Loucy (cell line): ENCODE measurements at regions not wholly inside any gene's neighbourhood (a gene's known extent, or its start where the extent isn't known, plus 50 kb on each side); places are given as distances from the start of the nearest gene placed in this dataset.

Source experiments
- H2AFZ ChIP-seq: fragments of 200-600 bp; sonication (generic); 2 replicates; pipeline ENCODE4 v1.6.0; 2016; ENCODE audit warnings: antibody characterized with exemption, mild to moderate bottlenecking, low read length, moderate library complexity
- H3F3A ChIP-seq: fragments of 200-600 bp; 2 replicates; pipeline ENCODE4 v1.6.0; 2016; ENCODE audit warnings: antibody characterized with exemption, low read depth, mild to moderate bottlenecking
- H3K27me3 ChIP-seq: fragments of 200-600 bp; sonication (generic); 2 replicates; pipeline ENCODE4 v1.6.1; 2014; ENCODE audit warnings: low read length, mild to moderate bottlenecking; ENCODE audit not compliant: insufficient read depth, poor library complexity, severe bottlenecking
- H3K36me3 ChIP-seq: fragments of 200-600 bp; sonication (generic); 2 replicates; pipeline ENCODE4 v1.6.1; 2016; ENCODE audit warnings: low read length; ENCODE audit not compliant: insufficient read depth
- H3K4me1 ChIP-seq: fragments of 200-600 bp; sonication (generic); 2 replicates; pipeline ENCODE4 v1.5.1; 2014; ENCODE audit warnings: low read length, mild to moderate bottlenecking; ENCODE audit not compliant: insufficient read depth, poor library complexity, severe bottlenecking
- H3K4me2 ChIP-seq: fragments of 200-600 bp; sonication (generic); 2 replicates; pipeline ENCODE4 v1.6.0; 2014; ENCODE audit warnings: antibody characterized with exemption, low read length, low read depth, mild to moderate bottlenecking; ENCODE audit not compliant: poor library complexity, severe bottlenecking
- H3K4me3 ChIP-seq: fragments of 200-600 bp; sonication (generic); 2 replicates; pipeline ENCODE4 v1.5.1; 2014; ENCODE audit warnings: low read length, mild to moderate bottlenecking, mixed read lengths; ENCODE audit not compliant: poor library complexity, severe bottlenecking
- H3K79me2 ChIP-seq: fragments of 200-600 bp; sonication (generic); 2 replicates; pipeline ENCODE4 v1.6.1; 2014; ENCODE audit warnings: low read length; ENCODE audit not compliant: insufficient read depth
- H3K9ac ChIP-seq: fragments of 200-600 bp; sonication (generic); 2 replicates; pipeline ENCODE4 v1.6.0; 2014; ENCODE audit warnings: mild to moderate bottlenecking, low read depth, low read length, moderate library complexity; ENCODE audit not compliant: poor library complexity, severe bottlenecking
- H3K9me2 ChIP-seq: fragments of 200-600 bp; sonication (generic); replicated peaks from 2 replicates; pipeline ENCODE4 v1.6.1; 2016; ENCODE audit warnings: low read depth, low read length, mixed read lengths
- H3K9me3 ChIP-seq: fragments of 200-600 bp; sonication (generic); 2 replicates; pipeline ENCODE4 v1.6.1; 2014; ENCODE audit warnings: mild to moderate bottlenecking, antibody characterized with exemption, low read length, low read depth; ENCODE audit not compliant: insufficient read depth
- H4K20me1 ChIP-seq: fragments of 200-600 bp; sonication (generic); 2 replicates; pipeline ENCODE4 v1.6.0; 2014; ENCODE audit warnings: antibody characterized with exemption, low read length, mild to moderate bottlenecking; ENCODE audit not compliant: insufficient read depth, poor library complexity, severe bottlenecking
- EZH2phosphoT487 ChIP-seq: fragments of 200-600 bp; IDR thresholded peaks from 2 replicates; pipeline ENCODE4 v1.6.1; 2018; ENCODE audit warnings: antibody characterized with exemption, mild to moderate bottlenecking, moderate library complexity, borderline replicate concordance
- TF ChIP-seq, protein P1 (sequence below): fragments of 200-600 bp; sonication (generic); conservative IDR thresholded peaks from 2 replicates; pipeline ENCODE4 v1.5.1; 2014; ENCODE audit warnings: mild to moderate bottlenecking, antibody characterized with exemption, low read length

DNA sequence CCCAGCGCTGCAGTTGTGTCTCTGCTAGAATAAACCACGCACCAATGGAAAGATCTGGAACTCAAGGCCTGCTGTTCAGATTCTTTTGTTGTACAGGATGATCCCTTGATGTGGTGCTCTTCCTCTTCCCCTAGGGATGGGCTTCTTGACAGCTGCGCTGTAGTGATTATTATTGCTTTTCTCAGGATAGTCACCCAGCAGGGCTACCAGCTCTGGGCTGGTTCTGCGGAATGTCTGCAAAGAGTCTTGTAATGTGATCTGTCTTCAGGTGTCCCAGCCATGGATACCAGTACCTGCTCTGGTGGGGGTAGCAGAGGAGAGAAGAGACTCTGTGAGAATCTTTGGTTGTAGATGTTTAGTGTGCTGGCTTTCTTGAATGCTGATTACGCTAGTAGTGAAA, 974.2 kb downstream of the NSUN3 start:
- no peak overlapping the region for H3K4me2 ChIP-seq
- no peak overlapping the region for H3K9ac ChIP-seq
- no peaks in the 10 kb centered on the region for H3K79me2 ChIP-seq
- H3K9me3 ChIP-seq, result no peaks in the 10 kb centered on the region
- H3K4me3 ChIP-seq, result no peak overlapping the region
- no peaks in the 10 kb centered on the region for H3K4me1 ChIP-seq
- no peaks in the 10 kb centered on the region for H3K36me3 ChIP-seq
- no peaks in the 10 kb centered on the region for H3F3A ChIP-seq
- H4K20me1 ChIP-seq, result no peaks in the 10 kb centered on the region
- no peaks in the 10 kb centered on the region for H3K27me3 ChIP-seq
- no peak for TF ChIP-seq EZH2phosphoT487
- TF ChIP-seq, protein P1, sequence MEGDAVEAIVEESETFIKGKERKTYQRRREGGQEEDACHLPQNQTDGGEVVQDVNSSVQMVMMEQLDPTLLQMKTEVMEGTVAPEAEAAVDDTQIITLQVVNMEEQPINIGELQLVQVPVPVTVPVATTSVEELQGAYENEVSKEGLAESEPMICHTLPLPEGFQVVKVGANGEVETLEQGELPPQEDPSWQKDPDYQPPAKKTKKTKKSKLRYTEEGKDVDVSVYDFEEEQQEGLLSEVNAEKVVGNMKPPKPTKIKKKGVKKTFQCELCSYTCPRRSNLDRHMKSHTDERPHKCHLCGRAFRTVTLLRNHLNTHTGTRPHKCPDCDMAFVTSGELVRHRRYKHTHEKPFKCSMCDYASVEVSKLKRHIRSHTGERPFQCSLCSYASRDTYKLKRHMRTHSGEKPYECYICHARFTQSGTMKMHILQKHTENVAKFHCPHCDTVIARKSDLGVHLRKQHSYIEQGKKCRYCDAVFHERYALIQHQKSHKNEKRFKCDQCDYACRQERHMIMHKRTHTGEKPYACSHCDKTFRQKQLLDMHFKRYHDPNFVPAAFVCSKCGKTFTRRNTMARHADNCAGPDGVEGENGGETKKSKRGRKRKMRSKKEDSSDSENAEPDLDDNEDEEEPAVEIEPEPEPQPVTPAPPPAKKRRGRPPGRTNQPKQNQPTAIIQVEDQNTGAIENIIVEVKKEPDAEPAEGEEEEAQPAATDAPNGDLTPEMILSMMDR, result no peak
- no peaks in the 10 kb centered on the region for H3K9me2 ChIP-seq
- H2AFZ ChIP-seq, result no peak overlapping the region

DNA sequence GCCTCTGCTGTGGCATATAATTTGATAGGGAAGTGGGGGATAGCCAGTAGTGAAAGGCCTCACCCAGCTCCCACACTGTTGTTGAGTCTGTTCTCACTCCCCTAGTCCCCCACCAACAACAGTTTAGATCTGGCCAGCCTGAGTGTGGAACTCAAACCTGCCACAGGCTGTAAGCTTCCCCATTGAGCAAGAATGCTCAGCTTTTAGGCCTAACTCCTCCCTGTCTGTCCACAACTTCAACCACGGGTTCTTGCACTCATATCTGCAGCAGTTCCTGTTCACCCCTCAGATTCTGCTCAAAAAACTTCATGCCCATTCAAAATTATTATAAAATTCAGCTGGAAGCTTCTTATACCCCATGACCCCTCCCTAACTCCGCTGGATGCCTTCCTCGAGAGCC, 975.1 kb downstream of the NSUN3 start:
- no peaks in the 10 kb centered on the region for H3K4me1 ChIP-seq
- H4K20me1 ChIP-seq, result no peaks in the 10 kb centered on the region
- H3K36me3 ChIP-seq, result no peaks in the 10 kb centered on the region
- H3K9me2 ChIP-seq, result no peaks in the 10 kb centered on the region
- H3K27me3 ChIP-seq, result no peaks in the 10 kb centered on the region
- no peaks in the 10 kb centered on the region for H3F3A ChIP-seq
- no peaks in the 10 kb centered on the region for H3K79me2 ChIP-seq
- H3K9me3 ChIP-seq, result no peaks in the 10 kb centered on the region
- TF ChIP-seq, protein P1, result no peak
- no peak overlapping the region for H3K4me3 ChIP-seq
- H2AFZ ChIP-seq, result no peak overlapping the region
- H3K4me2 ChIP-seq, result no peak overlapping the region
- H3K9ac ChIP-seq, result no peak overlapping the region

DNA sequence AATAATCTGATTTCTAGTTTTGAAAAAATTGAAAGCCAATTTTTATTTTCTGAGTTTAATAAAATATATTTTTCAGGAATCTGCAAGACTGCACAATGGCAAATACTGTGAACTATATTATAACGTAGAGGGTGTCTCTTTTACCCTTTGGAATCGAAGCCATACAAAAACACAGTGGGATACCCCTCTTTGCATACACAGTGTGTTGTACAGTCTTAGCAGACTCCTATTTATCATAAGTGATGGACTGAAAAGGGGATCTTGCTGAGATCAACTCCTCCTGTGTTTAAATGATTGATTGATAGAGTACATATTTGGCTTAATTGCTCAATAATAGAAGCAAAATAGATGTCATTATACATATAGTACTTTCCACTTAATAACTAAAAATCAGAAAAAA, 981.2 kb downstream of the NSUN3 start:
- Histone ChIP-seq H3K79me2 (no peaks in the 10 kb centered on the region), H3K9ac (no peak overlapping the region), H3K27me3 (no peaks in the 10 kb centered on the region), H4K20me1 (no peaks in the 10 kb centered on the region), H3K4me3 (no peak overlapping the region), H3K4me1 (no peaks in the 10 kb centered on the region), H3K36me3 (no peaks in the 10 kb centered on the region), H3K9me3 (no peaks in the 10 kb centered on the region), H3K9me2 (no peaks in the 10 kb centered on the region), H3K4me2 (no peak overlapping the region), H3F3A (no peaks in the 10 kb centered on the region), H2AFZ (no peak overlapping the region)
- no peak for TF ChIP-seq EZH2phosphoT487

DNA sequence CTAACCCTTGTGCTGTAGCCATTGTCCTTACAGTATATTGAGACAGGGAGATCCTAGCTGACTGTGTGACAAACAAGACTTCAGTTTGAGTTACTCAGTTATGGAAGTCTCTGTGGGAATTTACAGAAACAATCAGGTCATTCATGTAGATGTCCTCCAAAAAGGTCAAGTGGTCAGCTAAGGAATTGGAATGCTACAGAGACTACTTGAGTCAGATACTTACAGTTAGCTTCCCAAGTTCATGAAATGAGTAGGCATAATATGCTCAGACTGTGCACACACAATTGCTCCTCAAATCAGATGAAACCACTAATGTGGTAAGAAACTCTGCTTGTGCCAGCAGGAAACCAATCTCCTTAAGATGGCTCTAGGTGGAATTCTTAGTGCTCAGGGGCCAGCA, 985.7 kb downstream of the NSUN3 start:
- no peak overlapping the region for H3K9ac ChIP-seq
- H4K20me1 ChIP-seq, result no peaks in the 10 kb centered on the region
- no peaks in the 10 kb centered on the region for H3K79me2 ChIP-seq
- H3K27me3 ChIP-seq, result no peaks in the 10 kb centered on the region
- no peaks in the 10 kb centered on the region for H3K9me3 ChIP-seq
- no peak overlapping the region for H3K4me3 ChIP-seq
- H2AFZ ChIP-seq, result no peak overlapping the region
- H3K4me1 ChIP-seq, result no peaks in the 10 kb centered on the region
- no peak for TF ChIP-seq EZH2phosphoT487
- TF ChIP-seq, protein P1, result no peak
- H3K4me2 ChIP-seq, result no peak overlapping the region
- no peaks in the 10 kb centered on the region for H3K9me2 ChIP-seq
- no peaks in the 10 kb centered on the region for H3K36me3 ChIP-seq
- no peaks in the 10 kb centered on the region for H3F3A ChIP-seq
